ENCODE measurements at regions not wholly inside any gene's neighbourhood (a gene's known extent, or its start where the extent isn't known, plus 50 kb on each side); places are given as distances from the start of the nearest gene placed in this dataset.
"Not testable (repeated sequence)": the region's sequence is repeated elsewhere in the genome, so short reads cannot be mapped to it uniquely, and the experiment has no call there.

DNA sequence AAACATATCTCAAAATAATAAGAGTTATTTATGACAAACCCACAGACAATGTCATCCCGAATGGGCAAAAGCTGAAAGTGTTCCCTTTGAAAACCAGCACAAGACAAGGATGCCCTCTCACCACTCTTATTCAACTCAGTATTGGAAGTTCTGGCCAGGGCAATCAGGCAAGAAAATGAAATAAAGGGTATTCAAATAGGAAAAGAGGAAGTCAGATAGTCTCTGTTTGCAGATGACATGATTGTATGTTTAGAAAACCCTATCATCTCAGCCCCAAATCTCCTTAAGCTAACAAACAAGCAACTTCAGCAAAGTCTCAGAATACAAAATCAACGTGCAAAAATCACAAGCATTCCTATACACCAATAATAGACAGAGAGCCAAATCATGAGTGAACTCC is 169.8 kb downstream of the MRPL39 start:
- not testable (repeated sequence) for DNase-seq
- in situ Hi-C loops (cut with MboI; ENCODE audit: low pct_unique_long_range_greater_than_20kb, low sequenced_read_pairs) = loop anchor here (25.0 kb wide), 1 partner anchor 125 kb away; no protein-coding TSS in a partner anchor

DNA sequence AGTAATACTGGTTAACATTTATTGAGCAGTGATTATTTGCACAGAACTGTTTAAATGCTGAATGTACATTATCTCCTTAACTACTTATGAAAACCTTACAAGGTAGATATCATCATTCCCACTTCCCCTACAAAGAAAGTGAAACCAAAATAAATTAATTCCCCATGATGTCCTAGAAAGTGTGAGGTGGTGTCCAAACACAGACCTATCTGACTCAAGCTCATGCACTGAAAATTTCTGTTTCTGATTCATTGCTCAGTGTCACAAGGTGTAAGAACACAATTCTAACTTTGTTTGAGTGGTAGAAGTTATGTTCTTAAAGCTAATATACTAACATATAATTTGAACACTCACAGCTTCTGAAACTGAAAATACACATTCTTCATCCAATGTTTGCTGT is 178.7 kb downstream of the MRPL39 start:
- in situ Hi-C loops (cut with MboI; ENCODE audit: low pct_unique_long_range_greater_than_20kb, low sequenced_read_pairs) = loop anchor here (25.0 kb wide), 1 partner anchor 134 kb away; no protein-coding TSS in a partner anchor
- DNase-seq = no peak

DNA sequence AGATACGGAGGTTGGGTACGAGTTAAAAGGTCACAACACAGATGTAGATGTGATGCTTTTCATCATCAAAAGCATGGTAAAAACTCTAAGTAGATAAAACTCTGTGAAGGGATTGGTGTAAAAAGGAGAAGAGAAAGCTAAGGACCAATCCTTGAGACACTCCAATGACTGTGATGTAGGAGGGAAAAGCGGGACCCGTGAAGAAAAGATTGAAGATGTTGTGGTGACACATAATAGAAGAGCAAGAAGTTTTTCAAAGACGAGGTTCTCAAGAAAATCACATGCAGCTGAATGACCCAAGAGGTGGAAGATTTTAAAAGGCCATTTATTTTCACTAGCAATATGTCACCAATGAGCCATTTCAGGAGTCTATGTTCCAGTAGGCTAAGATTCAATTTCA is 179.5 kb downstream of the MRPL39 start:
- no peak for DNase-seq
- in situ Hi-C loops (cut with MboI; ENCODE audit: low pct_unique_long_range_greater_than_20kb, low sequenced_read_pairs) = loop anchor here (25.0 kb wide), 1 partner anchor 134 kb away; no protein-coding TSS in a partner anchor

DNA sequence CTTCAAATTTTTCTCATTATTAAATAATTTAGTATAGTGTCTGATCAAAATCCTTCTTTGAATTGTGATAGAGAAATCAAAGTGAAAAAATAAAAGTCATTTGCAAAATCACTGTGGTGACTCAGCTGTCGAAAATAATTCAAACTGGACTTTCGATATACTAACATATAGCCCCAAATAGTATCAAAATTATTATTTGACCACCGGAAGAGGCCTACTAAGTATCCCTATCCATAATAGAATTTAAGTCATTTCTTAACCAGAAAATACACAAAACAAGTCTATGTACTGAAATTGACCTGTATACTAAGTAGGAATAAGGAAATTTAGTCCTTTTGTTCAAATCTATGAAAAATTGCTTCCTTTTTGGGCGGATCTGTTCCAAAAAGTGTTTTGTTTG is 180.7 kb downstream of the MRPL39 start:
- DNase-seq = no peak
- in situ Hi-C loops (cut with MboI; ENCODE audit: low pct_unique_long_range_greater_than_20kb, low sequenced_read_pairs) = loop anchor here (25.0 kb wide), 1 partner anchor 136 kb away; no protein-coding TSS in a partner anchor

DNA sequence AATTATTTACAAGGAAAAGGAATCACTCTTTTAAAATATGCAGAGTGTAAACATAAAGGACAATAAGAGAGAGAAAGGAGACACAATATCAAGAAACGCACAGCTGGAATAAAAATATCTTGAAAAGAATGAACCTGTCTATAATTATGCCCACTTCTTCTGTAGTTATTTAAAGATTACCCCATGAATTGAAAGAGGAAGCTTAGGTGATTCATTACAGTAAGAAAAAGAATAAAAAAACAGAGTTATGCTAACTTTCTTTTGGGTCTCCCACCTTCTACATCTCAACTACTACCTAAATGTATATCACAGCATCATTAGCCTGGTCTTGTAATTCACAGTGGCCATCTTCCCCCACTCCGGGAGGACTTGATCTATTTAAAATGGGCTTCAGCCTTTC is 182.1 kb downstream of the MRPL39 start:
- DNase-seq = no peak
- in situ Hi-C loops (cut with MboI; ENCODE audit: low pct_unique_long_range_greater_than_20kb, low sequenced_read_pairs) = loop anchor here (25.0 kb wide), 1 partner anchor 137 kb away; no protein-coding TSS in a partner anchor

DNA sequence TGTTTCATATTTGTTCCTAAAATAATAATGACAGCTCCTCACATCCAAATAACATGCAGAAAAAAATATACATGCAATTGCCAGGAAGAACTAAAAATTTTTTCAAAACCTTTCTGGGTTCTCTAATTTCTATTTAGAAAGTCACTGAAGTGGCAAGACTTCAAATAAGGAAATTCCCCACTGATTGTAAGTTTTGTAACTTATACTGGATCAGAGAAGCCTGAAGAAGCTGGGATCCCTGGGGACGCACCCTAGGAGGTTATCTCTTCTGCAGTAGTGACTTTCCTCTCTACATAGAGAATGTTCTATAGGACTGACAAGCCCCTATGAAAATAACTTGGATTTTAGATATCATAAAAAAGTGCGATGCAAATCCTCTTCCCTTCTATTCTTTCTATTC is 182.6 kb downstream of the MRPL39 start:
- no peak for DNase-seq
- in situ Hi-C loops (cut with MboI; ENCODE audit: low pct_unique_long_range_greater_than_20kb, low sequenced_read_pairs) = loop anchor here (25.0 kb wide), 1 partner anchor 138 kb away; no protein-coding TSS in a partner anchor

DNA sequence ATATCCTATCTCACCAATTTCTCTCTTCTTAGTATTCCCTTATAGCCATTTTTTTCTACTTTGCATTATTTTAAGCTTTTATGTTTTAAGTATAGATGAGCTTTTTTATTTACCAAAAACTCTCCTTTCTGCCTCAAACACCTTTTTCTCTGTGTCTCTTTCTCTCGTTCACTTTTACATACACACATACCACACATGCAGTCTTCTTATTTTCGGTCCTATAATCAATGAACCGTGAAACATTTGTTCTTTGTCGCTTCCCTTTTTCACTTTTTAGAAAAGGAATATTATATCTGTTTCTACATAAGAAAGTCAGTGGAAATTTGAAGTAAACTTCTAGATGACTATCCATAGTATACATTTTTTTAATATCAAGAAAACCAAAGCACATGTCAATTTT is 183.2 kb downstream of the MRPL39 start:
- peak; percentile 39 for DNase-seq
- in situ Hi-C loops (cut with MboI; ENCODE audit: low pct_unique_long_range_greater_than_20kb, low sequenced_read_pairs) = no loop called here

DNA sequence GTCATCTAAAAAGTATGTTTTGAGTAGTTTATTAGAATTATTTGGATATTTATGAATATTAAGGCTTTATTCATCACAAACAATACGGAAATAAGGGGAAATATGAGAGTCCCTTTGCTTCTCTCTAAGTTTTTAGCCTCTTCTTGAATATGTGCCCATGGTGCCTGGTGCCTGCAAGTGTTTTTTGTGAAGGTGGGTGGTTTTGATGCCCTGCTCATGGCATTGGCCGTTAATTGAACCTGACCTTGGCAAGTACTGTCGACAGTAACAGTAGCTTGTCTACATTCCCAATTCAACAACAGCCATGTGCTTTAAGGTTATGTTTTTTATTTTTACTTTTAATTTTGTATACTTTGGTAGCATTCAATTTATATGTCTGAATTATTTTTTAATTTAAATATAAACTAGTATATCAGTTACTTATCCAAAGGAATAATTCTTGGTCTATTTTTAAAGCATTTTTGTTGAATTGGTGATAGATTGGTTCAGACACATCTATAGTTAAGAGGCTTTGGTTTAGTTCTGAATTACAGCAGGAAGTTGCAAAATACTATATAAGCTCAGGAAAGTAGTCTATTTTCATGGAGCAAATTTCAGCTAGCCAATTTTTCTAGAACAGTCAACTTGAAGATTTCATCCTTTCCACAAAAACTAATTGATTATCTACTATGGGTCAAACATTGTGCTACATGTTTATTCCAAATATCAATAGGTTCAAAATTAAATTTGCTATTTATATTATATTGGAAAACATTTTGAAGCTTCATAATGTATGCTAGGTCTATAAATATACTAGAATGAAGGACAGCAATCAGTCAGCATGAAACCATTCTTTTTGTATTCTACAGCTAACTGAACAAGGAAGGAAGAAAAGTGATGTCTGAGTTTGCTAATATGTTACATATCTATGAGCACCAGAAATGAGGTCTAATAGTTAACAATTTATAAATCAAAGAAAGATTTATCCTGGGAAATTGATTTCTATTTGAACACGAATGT is 184.4 kb downstream of the MRPL39 start:
- DNase-seq = no peak
- in situ Hi-C loops (cut with MboI; ENCODE audit: low pct_unique_long_range_greater_than_20kb, low sequenced_read_pairs) = no loop called here

DNA sequence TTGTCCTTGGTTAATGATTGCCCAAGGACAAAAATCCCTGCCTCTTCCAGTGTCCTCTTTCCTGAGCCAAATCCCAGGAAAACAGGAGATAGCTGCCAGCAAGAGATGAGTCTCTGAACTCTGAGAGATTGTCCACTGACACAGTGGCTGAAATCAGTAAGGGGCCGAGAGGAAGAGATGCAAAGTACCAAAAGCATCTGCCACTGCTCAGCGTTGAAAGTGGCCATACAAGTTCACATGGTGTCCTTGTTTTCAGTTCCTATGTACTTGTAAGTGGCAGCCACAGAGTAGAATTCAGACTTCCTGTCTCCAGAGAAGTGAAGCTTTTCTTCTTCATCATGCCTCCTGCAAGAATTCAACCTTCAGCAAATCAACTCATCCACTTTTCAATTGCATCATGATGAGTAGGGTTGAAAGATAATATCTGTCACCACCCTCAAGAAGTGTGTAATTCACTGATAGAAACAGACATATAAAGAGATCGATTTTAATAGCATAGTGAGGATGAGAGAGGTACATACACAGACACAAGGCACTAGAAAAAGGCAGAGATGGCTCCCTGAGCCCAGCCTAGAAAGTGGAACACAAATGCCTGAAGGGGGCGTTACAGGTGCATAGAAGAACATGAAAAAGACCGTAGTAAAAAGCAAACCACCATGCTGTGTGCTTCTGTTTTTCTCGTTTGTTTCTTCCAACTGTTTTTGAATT is 185.8 kb downstream of the MRPL39 start:
- peak; percentile 87 for DNase-seq
- in situ Hi-C loops (cut with MboI; ENCODE audit: low pct_unique_long_range_greater_than_20kb, low sequenced_read_pairs) = no loop called here

DNA sequence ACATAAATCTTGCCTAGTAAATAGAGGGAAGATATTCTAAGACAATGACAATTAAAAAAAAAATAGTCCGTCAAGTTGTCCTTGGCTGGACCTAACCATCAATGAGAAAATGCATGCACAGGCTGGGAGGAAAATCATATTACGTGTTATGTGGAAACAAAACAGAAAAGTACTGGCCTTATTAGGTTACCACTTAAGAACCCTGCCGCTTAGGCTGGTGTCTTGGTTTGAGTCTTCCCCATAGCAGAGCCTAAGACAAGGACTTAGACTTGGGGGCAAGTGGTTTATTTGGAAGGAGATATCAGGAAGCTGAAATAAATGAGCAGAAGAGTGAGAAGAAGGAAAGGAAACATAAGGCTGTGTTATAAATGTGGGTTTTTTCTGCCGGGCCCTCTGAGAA is 186.4 kb downstream of the MRPL39 start:
- no peak for DNase-seq
- in situ Hi-C loops (cut with MboI; ENCODE audit: low pct_unique_long_range_greater_than_20kb, low sequenced_read_pairs) = no loop called here

DNA sequence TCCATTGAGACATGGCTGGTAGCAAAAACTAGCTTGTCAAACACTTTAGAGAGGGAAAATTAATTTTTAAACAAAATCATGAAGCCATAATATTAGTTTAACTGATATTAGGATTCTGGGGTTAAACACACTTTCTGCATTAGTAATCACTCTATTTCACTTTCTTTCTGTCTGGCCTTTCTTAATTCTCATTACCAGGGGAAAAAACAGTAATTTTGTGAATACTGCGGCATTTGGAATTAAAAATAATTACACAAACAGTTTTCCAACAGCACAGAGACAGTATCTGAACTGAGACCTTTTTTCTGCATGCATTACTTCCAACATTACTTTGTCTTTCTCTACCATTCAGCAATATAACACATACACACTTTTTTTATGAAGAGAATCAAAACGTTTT is 190.6 kb downstream of the MRPL39 start:
- in situ Hi-C loops (cut with MboI; ENCODE audit: low pct_unique_long_range_greater_than_20kb, low sequenced_read_pairs) = no loop called here
- DNase-seq = no peak

DNA sequence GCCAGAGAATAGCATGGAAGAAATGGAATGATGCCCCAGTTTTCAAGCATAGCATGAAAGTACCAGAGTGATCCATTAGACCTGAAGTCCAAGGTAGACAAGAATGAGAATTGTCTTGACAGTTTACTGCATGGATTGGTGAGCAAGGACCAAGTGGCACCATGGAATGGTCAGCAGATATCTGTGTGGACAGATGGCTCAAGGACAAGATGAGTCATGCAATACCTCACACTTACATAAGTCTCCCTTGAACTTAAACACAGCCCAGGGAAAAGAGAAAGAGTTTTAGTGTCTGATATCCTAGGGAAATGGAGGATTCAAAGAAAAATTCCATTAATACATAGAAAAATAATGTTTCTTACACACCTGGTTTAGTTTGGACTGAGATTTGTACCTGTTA is 195.2 kb downstream of the MRPL39 start:
- DNase-seq = no peak
- in situ Hi-C loops (cut with MboI; ENCODE audit: low pct_unique_long_range_greater_than_20kb, low sequenced_read_pairs) = no loop called here

DNA sequence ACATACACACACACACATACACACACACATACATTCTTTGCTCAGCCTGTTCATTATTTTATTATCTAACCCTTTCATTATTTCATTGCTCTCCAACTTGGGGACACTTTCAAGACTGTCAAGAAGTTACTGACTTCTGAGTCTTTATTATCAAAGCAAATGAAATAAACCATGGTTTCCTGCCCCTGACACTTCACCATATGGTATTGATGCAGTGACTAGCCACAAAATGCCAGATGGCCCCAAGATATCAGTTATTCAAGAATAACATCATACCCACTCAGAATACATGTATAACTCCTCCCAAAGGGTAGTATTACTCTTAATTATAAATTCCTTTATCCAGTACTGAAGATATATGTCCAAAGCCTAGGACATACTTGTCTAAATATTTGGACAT is 197.3 kb downstream of the MRPL39 start:
- in situ Hi-C loops (cut with MboI; ENCODE audit: low pct_unique_long_range_greater_than_20kb, low sequenced_read_pairs) = no loop called here
- DNase-seq = no peak

DNA sequence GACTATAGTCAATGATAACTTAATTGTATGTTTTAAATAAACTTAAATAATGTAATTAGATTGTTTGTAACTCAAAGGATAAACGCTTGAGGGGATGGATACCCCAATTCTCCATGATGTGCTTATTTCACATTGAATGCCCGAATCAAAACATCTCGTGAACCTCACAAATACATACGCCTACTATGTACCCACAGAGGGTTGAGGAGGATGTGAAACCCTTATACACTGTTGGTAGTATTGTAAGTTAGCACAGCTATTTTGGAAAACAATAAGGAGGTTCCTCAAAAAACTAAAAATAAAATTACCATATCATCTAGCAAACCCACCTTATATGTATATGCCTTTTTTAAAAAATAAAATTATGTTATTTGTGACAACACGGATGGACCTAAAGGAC is 198.6 kb downstream of the MRPL39 start:
- DNase-seq = no peak
- in situ Hi-C loops (cut with MboI; ENCODE audit: low pct_unique_long_range_greater_than_20kb, low sequenced_read_pairs) = no loop called here

DNA sequence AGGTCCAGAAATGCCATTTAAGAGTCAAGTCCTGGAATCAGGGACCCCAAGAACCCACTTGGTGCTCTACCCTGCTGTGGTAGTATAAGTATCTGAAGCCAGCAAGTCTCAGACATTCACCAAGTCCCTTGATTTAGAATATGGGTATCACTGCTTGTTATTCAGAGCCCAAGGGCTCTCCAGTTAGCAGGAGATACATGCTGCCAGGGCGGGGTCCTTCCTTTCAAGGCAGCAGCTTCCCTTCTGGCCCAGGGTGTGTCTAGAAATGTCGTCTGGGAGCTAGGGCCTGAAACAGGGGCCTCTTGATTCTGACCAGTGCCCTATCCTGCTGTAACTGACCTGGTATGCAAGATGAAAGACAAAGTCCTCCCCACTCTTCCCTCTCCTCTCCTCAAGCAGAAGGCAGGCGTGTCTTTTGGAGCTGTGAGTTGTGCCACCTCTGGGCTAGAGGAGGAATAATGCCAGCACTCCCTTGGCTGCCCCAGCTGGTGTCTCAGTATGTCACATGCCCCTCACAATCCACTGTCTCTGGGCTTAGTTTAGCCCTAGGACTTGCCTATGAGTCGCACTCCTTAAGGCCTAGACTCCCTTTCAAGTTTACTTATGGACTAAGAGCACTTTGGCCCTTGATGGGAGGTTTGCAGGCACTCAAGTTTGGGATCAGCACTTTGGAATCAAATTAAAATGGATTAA is 200.2 kb downstream of the MRPL39 start:
- DNase-seq = no peak
- in situ Hi-C loops (cut with MboI; ENCODE audit: low pct_unique_long_range_greater_than_20kb, low sequenced_read_pairs) = no loop called here

DNA sequence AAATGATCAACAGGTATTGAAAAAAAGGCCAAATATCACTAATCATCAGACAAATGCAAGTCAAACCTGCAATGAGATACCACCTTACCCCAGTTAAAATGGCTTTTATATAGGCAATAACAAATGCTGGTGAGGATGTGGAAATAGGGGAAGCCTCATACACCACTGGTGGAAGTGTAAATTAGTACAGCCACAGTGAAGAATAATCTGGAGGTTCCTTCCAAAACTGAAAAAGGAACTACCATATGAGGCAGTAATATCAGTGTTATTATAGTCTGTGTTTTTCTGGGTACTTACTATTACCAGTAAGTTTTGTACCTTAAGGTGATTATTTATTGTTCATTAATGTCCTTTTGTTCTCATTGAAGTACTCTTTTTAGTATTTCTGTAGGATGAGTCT is 201.3 kb downstream of the MRPL39 start:
- DNase-seq = no peak
- in situ Hi-C loops (cut with MboI; ENCODE audit: low pct_unique_long_range_greater_than_20kb, low sequenced_read_pairs) = no loop called here

DNA sequence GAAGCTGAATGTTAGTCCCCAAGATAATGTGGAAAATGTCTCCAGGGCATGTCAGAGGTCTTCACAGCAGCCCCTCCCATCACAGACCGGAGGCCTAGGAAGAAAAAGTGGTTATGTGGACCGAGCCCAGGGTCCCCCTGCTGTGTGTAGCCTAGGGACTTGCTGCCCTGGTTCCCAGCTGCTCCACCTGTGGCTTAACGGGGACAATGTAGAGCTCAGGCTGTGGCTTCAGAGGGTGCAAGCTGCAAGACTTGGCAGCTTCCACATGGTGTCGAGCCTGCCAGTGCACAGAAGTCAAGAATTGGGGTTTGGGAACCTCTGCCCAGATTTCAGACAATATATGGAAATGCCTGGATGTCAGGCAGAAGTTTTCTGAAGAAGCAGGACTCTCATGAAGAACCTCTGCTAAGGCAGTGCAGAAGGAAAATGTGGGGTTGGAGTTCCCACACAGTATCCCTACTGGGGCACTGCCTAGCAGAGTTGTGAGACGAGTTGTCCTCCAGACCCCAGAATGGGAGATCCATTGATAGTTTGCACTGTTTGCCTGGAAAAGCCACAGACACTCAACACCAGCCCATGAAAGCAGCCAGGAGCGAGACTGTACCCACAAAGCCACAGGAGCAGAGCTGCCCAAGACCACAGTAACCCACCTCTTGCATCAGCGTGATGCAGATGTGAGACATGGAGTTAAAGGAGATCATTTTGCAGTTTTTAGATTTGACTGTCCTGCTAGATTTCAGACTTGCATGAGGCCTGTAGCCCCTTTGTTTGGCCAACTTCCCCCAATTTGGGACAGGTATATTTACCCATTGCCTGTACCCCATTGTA is 204.9 kb downstream of the MRPL39 start:
- in situ Hi-C loops (cut with MboI; ENCODE audit: low pct_unique_long_range_greater_than_20kb, low sequenced_read_pairs) = no loop called here
- DNase-seq = no peak

DNA sequence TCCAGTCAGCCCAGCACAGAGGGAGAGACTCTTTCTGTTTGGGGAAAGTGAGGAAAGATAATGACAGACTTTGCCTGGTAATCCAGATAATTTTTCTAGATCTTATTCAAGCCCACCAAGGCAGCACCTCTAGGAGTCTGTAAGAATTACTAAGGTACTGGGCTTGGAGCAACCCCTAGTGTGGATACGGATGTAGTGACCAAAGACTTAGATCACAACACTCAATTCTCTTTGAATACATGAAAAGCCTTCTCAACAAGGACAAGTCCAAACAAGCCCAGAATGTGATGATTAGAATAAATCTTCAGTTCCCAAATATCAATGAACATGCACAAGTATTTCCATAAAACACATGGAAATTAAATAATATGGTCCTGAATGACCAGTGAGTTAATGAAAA is 206.9 kb downstream of the MRPL39 start:
- no peak for DNase-seq
- in situ Hi-C loops (cut with MboI; ENCODE audit: low pct_unique_long_range_greater_than_20kb, low sequenced_read_pairs) = no loop called here

DNA sequence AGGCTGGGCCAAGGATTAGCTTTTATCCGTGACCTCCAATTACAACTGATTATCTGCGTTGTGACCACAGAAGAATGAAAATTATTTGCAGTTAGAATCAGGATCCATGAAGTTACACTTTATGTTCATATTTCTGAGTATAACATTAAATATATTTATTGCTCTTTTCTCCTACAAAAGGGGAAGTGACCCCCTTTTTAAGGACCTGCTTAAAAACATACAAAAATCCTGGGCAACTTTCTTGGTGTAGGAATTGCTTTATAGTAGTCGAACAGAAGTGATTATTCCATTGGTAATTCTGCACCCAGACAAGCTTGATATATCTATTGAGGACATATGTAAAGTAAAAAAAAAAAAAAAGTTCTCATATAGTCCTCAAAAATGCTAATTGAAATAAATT is 208.7 kb downstream of the MRPL39 start:
- in situ Hi-C loops (cut with MboI; ENCODE audit: low pct_unique_long_range_greater_than_20kb, low sequenced_read_pairs) = no loop called here
- no peak for DNase-seq

Measured in KBM-7 (cell line).